Activated naive CD4-positive, alpha-beta T cell treated with anti-CD3 and anti-CD28 coated beads for 36 hours (primary cell): ENCODE measurements at regions not wholly inside any gene's neighbourhood (a gene's known extent, or its start where the extent isn't known, plus 50 kb on each side); places are given as distances from the start of the nearest gene placed in this dataset.

Source experiments
- CTCF ChIA-PET: fragments of 350-600 bp; sonication (Branson Sonifier 250); formaldehyde crosslinking; loops from one replicate; lab custom pipeline; 2021; ENCODE audit warnings: antibody characterized with exemption; lab: Charles Lee
- DNase-seq: peaks from one replicate; pipeline ENCODE4 v3.0.0-alpha.2; 2020
- H3K27ac Mint-ChIP-seq: one replicate; pipeline ENCODE4 v1.8.0; 2021; ENCODE audit warnings: mild to moderate bottlenecking, mixed read lengths
- H3K27me3 Mint-ChIP-seq: one replicate; pipeline ENCODE4 v1.8.0; 2021; ENCODE audit warnings: low read depth, mixed read lengths
- H3K36me3 Mint-ChIP-seq: one replicate; pipeline ENCODE4 v1.8.0; 2021; ENCODE audit warnings: low read depth, mixed read lengths
- H3K4me1 Mint-ChIP-seq: one replicate; pipeline ENCODE4 v1.8.0; 2021; ENCODE audit warnings: low read depth, mixed read lengths
- H3K4me3 Mint-ChIP-seq: one replicate; pipeline ENCODE4 v1.8.0; 2021; ENCODE audit warnings: mild to moderate bottlenecking, moderate library complexity, mixed read lengths
- H3K9me3 Mint-ChIP-seq: one replicate; pipeline ENCODE4 v1.8.0; 2021; ENCODE audit warnings: mixed read lengths
- intact Hi-C: fragments of 100-400 bp; cut with micrococcal nuclease; formaldehyde crosslinking; loops from one replicate; pipeline ENCODE4 v1.15.1; 2023

DNA sequence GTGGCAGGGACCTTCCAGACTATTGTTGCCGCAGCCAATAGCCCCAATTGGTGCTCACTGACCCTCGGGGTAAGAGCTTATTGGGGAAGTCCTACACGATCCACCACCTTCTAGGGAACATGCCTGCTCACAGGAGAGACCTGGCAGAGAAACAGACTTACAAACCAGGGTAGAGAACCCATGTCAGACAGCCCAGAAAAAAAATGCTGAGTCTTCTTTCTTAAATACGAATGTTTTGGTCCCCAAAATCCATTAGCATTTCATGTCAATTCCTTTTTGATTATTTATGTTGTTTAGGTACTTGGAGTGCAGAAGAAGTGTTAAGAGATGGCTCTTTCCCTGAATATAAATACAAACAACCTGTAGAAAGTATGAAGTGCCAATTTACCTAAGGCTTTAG, 84.9 kb upstream of the PDE10A start:
- DNase-seq, result no peak
- CTCF ChIA-PET, result no interaction called here
- Mint-ChIP-seq H3K27me3 (no peaks in the 10 kb centered on the region), H3K4me3 (no peak overlapping the region), H3K9me3 (peaks cover 4% of the 10 kb centered on the region), H3K36me3 (no peaks in the 10 kb centered on the region), H3K4me1 (no peaks in the 10 kb centered on the region), H3K27ac (no peak overlapping the region)
- intact Hi-C loops, result no loop called here

DNA sequence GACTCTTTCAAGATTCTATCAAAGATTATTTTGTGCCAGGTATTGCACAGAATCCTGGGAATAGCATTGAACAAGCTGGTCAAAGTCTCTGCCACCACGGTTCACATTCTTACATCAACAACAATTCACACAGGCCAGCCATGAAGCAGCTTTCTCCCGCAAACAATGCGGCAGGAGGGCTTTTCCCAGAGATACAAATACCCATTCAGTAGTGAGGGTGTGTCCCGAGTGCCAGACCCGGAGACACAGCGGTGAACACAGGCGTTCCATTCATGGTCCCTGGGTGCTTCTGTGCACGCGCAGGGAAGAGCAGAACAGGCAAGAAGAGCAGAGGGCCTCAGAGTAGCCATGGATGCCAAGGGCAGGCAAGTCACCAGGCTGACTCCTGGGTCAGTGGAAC, 83.3 kb upstream of the PDE10A start:
- peaks cover 4% of the 10 kb centered on the region for H3K9me3 Mint-ChIP-seq
- no peaks in the 10 kb centered on the region for H3K27me3 Mint-ChIP-seq
- intact Hi-C loops, result no loop called here
- H3K36me3 Mint-ChIP-seq, result no peaks in the 10 kb centered on the region
- no peaks in the 10 kb centered on the region for H3K4me1 Mint-ChIP-seq
- CTCF ChIA-PET, result interaction anchor here (0.8 to 1.2 kb wide), 3 partner anchors 13 to 18 kb away, joined by 3 read pairs; no protein-coding TSS in a partner anchor
- H3K27ac Mint-ChIP-seq, result no peak overlapping the region
- DNase-seq, result no peak
- H3K4me3 Mint-ChIP-seq, result no peak overlapping the region

DNA sequence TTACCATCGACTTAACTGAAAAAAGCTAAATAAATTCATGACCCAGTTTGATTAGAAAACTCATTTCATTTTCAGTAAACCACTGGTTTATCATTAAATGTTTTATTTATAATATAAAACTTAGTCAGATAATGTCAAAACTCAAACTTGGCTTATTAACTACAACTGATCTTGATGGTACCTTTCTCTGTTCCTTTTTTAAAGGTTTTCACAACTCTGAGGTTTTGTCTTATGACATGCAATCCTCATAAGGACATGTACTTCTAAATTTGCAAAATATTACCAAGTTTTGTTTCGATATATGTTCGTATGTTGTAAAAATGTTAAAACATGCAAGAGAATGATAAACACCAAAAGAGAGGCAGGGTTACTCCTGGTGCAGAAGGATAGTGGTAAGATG, 82.5 kb upstream of the PDE10A start:
- Mint-ChIP-seq H3K27me3 (no peaks in the 10 kb centered on the region), H3K4me3 (no peak overlapping the region), H3K9me3 (peaks cover 4% of the 10 kb centered on the region), H3K4me1 (no peaks in the 10 kb centered on the region), H3K27ac (no peak overlapping the region), H3K36me3 (no peaks in the 10 kb centered on the region)
- CTCF ChIA-PET, result interaction anchor here (0.8 to 1.2 kb wide), 2 partner anchors 16 to 17 kb away, joined by 3 read pairs; no protein-coding TSS in a partner anchor
- intact Hi-C loops, result no loop called here
- no peak for DNase-seq

DNA sequence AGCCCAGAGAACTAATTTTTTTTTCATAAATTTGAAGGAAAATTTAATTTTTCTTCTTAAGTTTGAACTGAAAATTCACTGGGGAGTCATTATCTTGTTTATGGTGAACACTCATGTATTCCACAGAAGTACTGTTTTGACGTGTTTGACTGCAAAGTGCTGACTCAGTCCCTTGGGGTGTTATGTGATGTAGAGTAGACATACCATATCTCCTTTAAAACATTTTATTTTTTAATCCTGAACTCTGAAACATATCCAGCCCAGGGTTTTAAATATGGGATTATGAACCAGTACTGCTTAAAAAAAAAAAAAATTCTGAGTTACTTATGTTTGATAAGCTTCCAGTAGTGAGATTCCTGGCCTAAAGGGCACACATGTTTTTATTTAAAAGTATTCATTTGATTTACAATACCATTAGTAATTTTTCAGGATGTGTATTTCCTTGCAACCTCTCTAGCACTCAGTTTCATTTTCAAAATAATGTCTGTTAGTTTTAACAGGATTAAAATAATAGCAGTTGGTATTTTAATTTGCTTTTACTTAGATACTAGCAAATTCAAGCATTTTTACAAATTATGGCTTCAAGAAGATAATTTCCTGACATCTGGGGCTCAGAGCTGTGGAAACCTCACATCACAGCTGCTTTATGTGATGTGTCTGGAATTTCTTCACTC, 81.7 kb upstream of the PDE10A start:
- Mint-ChIP-seq H3K4me3 (no peak overlapping the region), H3K36me3 (no peaks in the 10 kb centered on the region), H3K27me3 (no peaks in the 10 kb centered on the region), H3K9me3 (peaks cover 4% of the 10 kb centered on the region), H3K4me1 (no peaks in the 10 kb centered on the region), H3K27ac (no peak overlapping the region)
- CTCF ChIA-PET, result no interaction called here
- intact Hi-C loops, result no loop called here
- no peak for DNase-seq

DNA sequence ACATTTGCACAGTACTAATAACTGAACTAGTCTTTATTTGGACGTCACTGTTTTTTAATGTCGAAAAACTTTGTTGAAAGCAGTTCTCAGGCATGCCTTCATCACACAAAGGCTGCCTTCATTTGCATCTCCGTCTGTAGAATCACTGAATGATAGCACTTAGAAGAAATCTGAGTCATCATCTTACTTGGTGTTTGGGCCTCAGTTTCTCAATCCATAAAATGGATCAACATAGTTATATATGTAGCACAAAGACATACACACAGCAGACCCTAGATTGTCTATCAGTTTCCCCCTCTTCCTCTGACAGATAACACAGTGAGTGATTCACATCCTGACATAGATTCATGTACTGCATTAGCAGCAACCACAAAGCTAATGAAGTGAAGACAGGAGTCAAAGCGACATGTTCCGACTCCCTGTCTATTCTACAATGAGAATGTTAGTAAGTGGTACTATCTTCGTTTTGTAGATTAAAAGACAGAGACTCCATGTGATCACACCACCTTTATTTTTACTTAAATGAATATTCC, 80.4 kb upstream of the PDE10A start:
- intact Hi-C loops, result no loop called here
- Mint-ChIP-seq H3K4me1 (no peaks in the 10 kb centered on the region), H3K4me3 (no peak overlapping the region), H3K9me3 (no peaks in the 10 kb centered on the region), H3K27me3 (no peaks in the 10 kb centered on the region), H3K27ac (no peak overlapping the region), H3K36me3 (no peaks in the 10 kb centered on the region)
- CTCF ChIA-PET, result no interaction called here
- DNase-seq, result no peak

DNA sequence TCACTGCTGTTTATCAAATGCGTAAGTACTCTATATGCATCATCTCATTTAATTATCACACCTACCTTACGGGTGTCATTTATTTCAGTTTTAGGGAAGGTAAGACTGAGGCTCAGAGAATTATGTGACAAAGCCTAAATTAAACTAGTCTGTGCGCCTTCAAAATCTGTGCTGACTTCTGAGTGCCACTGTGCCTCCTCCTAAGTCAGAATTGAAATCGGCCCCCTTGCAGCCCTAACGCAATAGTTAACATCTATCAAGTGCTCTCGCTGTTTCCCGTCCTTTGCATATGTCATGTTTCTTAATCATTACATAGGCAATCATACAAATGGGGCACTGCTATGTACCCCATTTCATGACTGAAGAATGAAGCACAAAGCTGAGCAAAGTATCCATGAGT, 79.0 kb upstream of the PDE10A start:
- intact Hi-C loops, result no loop called here
- CTCF ChIA-PET, result no interaction called here
- H3K4me3 Mint-ChIP-seq, result no peak overlapping the region
- H3K27me3 Mint-ChIP-seq, result no peaks in the 10 kb centered on the region
- H3K36me3 Mint-ChIP-seq, result no peaks in the 10 kb centered on the region
- no peaks in the 10 kb centered on the region for H3K4me1 Mint-ChIP-seq
- no peak overlapping the region for H3K27ac Mint-ChIP-seq
- H3K9me3 Mint-ChIP-seq, result peaks cover 6% of the 10 kb centered on the region
- no peak for DNase-seq

DNA sequence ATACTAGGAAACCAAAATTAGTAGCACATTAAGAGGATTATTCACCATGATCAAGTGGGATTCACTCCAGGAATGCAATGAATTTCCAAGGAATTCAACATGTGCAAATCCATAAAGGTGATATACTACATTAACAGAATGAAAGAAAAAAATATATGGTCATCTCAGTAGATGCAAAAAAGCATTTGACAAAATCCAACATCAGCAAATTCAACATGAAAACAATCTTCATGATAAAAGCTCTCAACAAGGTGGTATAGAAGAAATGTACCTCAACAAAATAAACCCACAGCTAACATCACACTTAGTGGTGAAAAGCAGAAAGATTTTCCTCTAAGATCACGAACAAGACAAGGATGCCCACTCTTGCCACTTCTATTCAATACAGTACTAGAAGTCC, 74.4 kb upstream of the PDE10A start:
- intact Hi-C loops, result no loop called here
- Mint-ChIP-seq H3K4me1 (no peaks in the 10 kb centered on the region), H3K27ac (no peak overlapping the region), H3K27me3 (no peaks in the 10 kb centered on the region), H3K9me3 (peaks cover 10% of the 10 kb centered on the region), H3K4me3 (no peak overlapping the region), H3K36me3 (no peaks in the 10 kb centered on the region)
- no peak for DNase-seq
- CTCF ChIA-PET, result interaction anchor here (1.1 kb wide), 1 partner anchor 281 kb away, joined by 3 read pairs; no protein-coding TSS in a partner anchor

DNA sequence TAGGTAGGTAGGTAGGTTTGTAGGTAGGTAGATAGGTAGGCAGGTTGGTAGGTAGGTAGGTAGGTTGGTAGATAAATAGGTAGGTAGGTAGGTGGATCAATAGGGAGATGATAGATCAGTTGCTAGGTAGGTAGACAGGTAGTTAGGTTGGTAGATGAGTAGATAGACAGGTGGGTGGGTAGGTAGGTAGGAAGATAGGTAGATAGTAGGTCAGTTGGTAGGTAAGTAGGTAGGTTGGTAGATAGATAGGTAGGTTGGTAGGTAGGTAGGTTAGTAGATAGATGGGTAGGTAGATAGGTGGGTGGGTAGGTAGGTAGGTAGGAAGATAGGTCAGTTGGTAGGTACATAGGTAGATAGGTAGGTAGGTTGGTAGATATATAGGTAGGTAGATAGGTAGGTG, 72.0 kb upstream of the PDE10A start:
- Mint-ChIP-seq H3K27ac (no peak overlapping the region), H3K4me3 (no peak overlapping the region), H3K36me3 (no peaks in the 10 kb centered on the region), H3K9me3 (peaks cover 10% of the 10 kb centered on the region), H3K4me1 (no peaks in the 10 kb centered on the region), H3K27me3 (peaks cover 2% of the 10 kb centered on the region)
- CTCF ChIA-PET, result interaction anchor here (0.5 kb wide), 1 partner anchor 1692 kb away, joined by 3 read pairs; no protein-coding TSS in a partner anchor
- DNase-seq, result no peak
- intact Hi-C loops, result no loop called here

DNA sequence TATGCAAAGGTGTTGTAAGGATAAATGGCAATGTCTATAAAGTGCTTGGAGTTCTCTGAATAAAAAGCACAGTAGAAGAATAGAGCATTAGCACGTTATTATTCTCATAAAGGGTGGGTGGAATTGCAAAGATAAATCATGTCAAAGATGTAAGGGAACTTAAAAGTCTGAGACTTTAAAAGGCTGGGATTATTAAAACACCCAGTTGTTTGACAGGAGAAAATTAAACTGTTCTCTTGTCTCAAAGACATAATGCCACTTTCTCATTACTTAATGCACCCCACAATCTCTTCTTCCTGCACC, 70.4 kb upstream of the PDE10A start:
- Mint-ChIP-seq H3K4me3 (no peak overlapping the region), H3K27ac (no peak overlapping the region), H3K36me3 (no peaks in the 10 kb centered on the region), H3K27me3 (peaks cover 2% of the 10 kb centered on the region), H3K9me3 (peaks cover 10% of the 10 kb centered on the region), H3K4me1 (no peaks in the 10 kb centered on the region)
- DNase-seq, result no peak
- CTCF ChIA-PET, result interaction anchor here (0.8 kb wide), 1 partner anchor 27 kb away, joined by 3 read pairs; no protein-coding TSS in a partner anchor
- intact Hi-C loops, result no loop called here

DNA sequence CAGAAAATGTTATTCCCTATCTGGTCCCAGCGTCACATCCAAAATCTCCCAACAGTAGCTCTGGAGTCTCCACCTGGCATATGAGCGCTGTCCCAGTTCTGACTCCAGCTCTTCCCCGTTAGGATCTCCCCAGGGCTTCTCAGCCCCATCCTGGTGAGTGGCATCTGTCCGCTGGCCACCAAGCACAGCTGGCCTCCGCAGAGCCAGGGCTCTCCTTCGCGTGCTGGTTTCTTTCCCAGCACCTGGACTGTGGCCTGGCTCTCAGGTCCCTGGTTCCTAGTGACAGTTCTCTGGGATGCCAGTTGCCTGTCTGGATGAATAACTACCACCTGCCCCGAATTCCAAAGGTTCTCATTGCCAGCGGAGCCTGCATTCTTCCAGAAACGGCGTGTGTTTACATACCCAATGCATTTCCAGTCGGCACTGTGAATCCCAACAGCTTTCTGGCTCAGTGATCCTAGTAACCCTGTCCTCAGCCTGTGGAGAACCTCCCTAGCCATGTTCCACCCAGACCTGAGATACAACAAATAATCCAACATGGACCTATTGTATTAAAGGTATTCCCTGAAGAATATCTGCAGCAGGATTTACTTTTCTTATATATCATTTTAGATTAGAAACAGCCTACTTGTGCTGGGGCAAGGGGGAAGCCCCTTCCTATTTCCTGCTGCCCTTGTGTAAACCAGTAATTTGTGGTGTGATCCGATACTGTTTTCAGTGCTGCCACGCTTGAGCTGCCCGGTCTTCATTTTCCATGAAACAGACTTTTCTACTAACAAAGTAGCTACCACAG, 69.9 kb upstream of the PDE10A start:
- no peak for DNase-seq
- no peak overlapping the region for H3K4me3 Mint-ChIP-seq
- H3K27ac Mint-ChIP-seq, result no peak overlapping the region
- peaks cover 2% of the 10 kb centered on the region for H3K27me3 Mint-ChIP-seq
- CTCF ChIA-PET, result no interaction called here
- no peaks in the 10 kb centered on the region for H3K4me1 Mint-ChIP-seq
- intact Hi-C loops, result no loop called here
- H3K9me3 Mint-ChIP-seq, result peaks cover 10% of the 10 kb centered on the region
- no peaks in the 10 kb centered on the region for H3K36me3 Mint-ChIP-seq

DNA sequence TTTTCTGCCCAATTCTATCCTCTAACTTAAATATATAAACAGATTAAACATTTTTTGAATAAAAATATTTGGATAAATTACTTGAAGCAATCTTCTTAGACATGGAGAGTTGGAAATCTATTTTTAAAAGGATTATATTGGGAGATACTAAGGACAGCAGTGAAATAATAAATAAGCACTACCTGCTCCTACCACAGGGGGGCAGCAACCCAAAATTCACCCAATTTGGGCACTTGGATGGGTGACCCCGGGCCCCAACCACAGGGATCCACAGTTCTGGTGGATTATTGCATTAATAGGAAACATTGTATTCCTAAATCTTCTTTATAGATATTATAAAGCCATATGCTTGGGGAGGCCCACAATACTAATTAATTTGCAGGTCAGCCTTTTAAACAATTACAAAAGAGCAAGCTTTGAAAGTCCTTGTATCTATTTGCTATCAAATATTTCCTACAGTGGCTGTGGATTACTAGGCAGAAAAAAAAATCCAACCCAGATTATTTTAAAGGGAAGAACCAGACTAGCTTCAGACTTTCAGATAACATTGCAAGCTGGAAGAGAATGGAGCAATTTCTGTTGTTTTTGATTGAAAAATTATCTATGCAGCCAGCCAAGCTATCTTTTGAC, 66.4 kb upstream of the PDE10A start:
- peak; percentile 54 for DNase-seq
- H3K9me3 Mint-ChIP-seq, result no peaks in the 10 kb centered on the region
- no peaks in the 10 kb centered on the region for H3K36me3 Mint-ChIP-seq
- intact Hi-C loops, result loop anchor here (1.0 kb wide), 2 partner anchors 121 to 377 kb away; no protein-coding TSS in a partner anchor
- H3K4me1 Mint-ChIP-seq, result no peaks in the 10 kb centered on the region
- no peak overlapping the region for H3K4me3 Mint-ChIP-seq
- CTCF ChIA-PET, result interaction anchor here (0.6 to 1.7 kb wide), 7 partner anchors 16 to 376 kb away, joined by 3 to 7 read pairs (median 3); no protein-coding TSS in a partner anchor
- no peak overlapping the region for H3K27ac Mint-ChIP-seq
- H3K27me3 Mint-ChIP-seq, result peaks cover 2% of the 10 kb centered on the region

DNA sequence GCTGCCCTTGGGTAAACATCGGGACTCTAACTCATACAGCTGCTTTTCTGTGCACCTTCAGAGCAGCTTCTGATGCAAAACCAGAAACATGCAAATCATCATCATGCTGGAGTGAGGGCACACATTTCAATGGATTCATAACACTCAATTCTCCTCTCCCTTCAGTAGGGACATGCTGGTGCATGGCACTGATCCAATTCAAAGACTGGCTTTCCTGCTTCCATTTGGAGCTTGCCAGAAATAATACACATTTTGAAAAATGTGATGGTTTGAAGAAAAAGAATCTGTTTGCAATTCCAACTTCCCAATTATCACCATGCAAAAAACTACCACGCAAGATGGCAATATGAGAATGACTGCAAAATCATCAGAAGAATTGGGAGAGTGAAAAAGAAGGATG, 65.2 kb upstream of the PDE10A start:
- no peak for DNase-seq
- H3K27ac Mint-ChIP-seq, result no peak overlapping the region
- intact Hi-C loops, result no loop called here
- peaks cover 2% of the 10 kb centered on the region for H3K27me3 Mint-ChIP-seq
- CTCF ChIA-PET, result interaction anchor here (0.6 to 1.6 kb wide), 5 partner anchors 18 to 627 kb away, joined by 3 to 7 read pairs (median 3); no protein-coding TSS in a partner anchor
- no peaks in the 10 kb centered on the region for H3K36me3 Mint-ChIP-seq
- no peaks in the 10 kb centered on the region for H3K4me1 Mint-ChIP-seq
- no peaks in the 10 kb centered on the region for H3K9me3 Mint-ChIP-seq
- no peak overlapping the region for H3K4me3 Mint-ChIP-seq
